ENCODE measurements at regions not wholly inside any gene's neighbourhood (a gene's known extent, or its start where the extent isn't known, plus 50 kb on each side); places are given as distances from the start of the nearest gene placed in this dataset.
A peak's percentile ranks its signal among the peaks of the same experiment; 100 is the strongest.
"Not testable (repeated sequence)": the region's sequence is repeated elsewhere in the genome, so short reads cannot be mapped to it uniquely, and the experiment has no call there.

GRCh38 chr4:157768419-157768818, 404.4 kb downstream of the GASK1B start:
- intact Hi-C loops (cut with DNase I), result no loop called here
- ATAC-seq, result no peak
- no peak for DNase-seq

DNA sequence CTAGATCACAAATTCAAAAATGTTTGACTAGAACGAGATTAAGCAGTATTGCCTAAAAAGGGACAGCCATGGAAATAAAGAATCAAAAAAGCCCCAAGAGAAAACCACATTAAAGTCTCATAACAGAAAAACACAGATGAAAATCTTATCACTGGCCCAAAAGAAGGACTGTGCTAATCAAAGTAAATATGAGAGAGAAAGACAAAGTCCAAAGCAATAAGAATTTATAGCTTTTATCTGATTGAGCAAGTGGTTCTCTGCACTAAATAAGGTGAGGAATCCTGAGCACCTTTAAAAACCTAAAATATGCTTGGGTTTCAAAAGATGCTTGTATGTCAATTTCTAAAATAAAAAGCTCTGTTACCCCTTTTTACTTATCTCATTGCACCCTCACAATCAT, 409.3 kb downstream of the GASK1B start:
- intact Hi-C loops (cut with DNase I), result no loop called here
- ATAC-seq, result no peak
- no peak for DNase-seq

GRCh38 chr4:157754410-157754809, 418.4 kb downstream of the GASK1B start:
- no peak for ATAC-seq
- intact Hi-C loops (cut with DNase I), result no loop called here
- DNase-seq, result no peak

- ATAC-seq, result no peak
- no peak for DNase-seq
- intact Hi-C loops (cut with DNase I), result no loop called here
Observed at GRCh38 chr4:157751631-157752030, 421.2 kb downstream of the GASK1B start.

GRCh38 chr4:157741642-157742041, 431.2 kb downstream of the GASK1B start:
- intact Hi-C loops (cut with DNase I), result no loop called here
- ATAC-seq, result no peak
- DNase-seq, result no peak

- ATAC-seq (no peak), DNase-seq (no peak)
- intact Hi-C loops (cut with DNase I), result no loop called here
Observed at GRCh38 chr4:157739242-157739641, 433.6 kb downstream of the GASK1B start.

GRCh38 chr4:157728215-157728614, 444.6 kb downstream of the GASK1B start:
- ATAC-seq (no peak), DNase-seq (no peak)
- intact Hi-C loops (cut with DNase I), result no loop called here

DNA sequence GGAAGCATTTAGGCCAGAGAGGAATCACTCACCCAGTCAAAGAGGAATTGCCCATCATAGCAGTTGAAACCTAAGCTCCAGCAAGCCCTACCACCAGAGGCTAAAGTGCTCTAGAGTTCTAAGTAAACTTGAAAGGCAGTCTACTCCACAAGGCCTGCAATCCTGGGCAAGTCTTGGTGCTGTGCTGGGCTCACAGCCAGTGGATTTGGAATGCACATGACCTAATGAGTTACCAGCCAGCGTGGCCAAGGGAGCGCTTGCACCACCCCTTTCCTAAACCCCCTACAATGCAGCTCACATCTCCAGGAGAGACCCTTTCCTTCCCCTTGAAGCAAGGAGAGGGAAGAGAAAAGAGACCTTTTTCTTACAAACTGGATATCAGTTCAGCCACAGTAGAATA, 445.7 kb downstream of the GASK1B start:
- intact Hi-C loops (cut with DNase I), result no loop called here
- DNase-seq, result no peak
- no peak for ATAC-seq

DNA sequence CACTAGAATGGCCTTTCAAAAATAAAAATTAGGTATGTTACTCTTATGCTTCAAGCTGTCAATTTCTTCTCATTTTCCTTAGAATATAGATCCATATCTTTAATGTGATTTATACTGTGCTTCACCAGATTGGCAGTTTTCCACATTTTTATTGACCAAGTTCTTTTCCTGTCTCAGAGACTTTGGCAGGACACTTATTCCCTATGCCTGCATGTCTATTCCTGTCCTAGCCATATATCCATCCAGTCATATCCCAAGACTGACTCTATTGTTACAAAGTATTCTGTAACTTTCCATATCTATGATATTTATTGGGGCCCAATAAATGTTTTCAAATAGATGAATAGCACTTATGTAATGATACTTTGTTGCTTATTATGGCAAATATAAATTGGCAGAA, 450.7 kb downstream of the GASK1B start:
- intact Hi-C loops (cut with DNase I), result no loop called here
- ATAC-seq (no peak), DNase-seq (no peak)

DNA sequence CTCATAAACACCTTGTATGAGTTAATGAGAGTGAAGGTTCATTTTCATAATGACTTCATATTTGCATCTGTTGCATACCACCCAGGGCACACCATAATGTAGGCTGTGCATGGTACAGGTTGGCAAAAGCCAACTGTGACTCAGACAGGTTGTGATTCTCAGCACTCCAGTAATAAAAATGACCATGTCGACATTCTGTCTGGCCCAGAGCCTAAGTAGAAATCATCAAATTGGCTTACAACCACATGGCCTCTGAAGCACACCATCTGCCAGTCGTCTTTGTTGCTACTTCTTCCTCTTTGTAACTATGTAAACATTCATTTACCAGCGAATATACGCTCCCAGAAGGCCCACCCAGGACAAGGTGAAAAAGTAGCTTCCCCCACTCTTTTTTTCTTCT, 459.5 kb downstream of the GASK1B start:
- DNase-seq (no peak), ATAC-seq (peak in 1 of 2 donors; percentile 68)
- intact Hi-C loops (cut with DNase I), result no loop called here

- ATAC-seq (no peak), DNase-seq (no peak)
- intact Hi-C loops (cut with DNase I), result no loop called here
Observed at GRCh38 chr4:157706155-157706554, 466.7 kb downstream of the GASK1B start.

DNA sequence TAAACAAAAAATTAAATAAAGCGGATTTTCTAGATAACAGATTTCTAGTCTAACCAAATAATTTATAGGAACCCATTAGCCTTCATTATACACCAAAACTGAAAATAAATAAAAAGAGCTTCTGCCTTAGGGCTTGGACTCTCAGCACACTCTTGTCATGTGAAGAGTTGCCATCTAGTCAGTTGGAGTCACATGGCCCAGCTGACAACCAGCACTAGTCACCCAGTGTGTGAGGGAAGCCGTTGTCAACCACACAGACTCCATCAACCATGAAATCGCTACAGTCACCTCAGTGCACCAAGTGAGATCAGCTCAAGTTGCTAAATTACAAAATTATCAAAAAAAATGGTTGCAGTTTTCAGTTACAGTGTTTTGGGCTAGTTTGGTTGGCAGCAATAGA, 470.0 kb downstream of the GASK1B start:
- ATAC-seq, result no peak
- no peak for DNase-seq
- intact Hi-C loops (cut with DNase I), result no loop called here

DNA sequence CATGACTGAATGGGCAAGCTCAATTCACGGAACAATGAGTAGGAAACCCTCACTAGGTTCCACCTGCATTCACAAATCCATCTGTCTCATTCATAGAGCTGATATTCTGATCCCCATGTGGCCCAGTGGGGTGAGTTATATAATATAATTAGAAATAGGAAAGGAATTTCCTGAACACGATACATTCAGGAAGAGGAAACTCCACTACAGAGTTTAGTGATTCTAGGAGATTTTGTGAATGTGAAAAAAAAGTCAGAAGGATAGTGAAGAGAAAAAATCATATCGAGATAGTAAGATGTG, 471.2 kb downstream of the GASK1B start:
- intact Hi-C loops (cut with DNase I), result no loop called here
- DNase-seq (no peak), ATAC-seq (no peak)

DNA sequence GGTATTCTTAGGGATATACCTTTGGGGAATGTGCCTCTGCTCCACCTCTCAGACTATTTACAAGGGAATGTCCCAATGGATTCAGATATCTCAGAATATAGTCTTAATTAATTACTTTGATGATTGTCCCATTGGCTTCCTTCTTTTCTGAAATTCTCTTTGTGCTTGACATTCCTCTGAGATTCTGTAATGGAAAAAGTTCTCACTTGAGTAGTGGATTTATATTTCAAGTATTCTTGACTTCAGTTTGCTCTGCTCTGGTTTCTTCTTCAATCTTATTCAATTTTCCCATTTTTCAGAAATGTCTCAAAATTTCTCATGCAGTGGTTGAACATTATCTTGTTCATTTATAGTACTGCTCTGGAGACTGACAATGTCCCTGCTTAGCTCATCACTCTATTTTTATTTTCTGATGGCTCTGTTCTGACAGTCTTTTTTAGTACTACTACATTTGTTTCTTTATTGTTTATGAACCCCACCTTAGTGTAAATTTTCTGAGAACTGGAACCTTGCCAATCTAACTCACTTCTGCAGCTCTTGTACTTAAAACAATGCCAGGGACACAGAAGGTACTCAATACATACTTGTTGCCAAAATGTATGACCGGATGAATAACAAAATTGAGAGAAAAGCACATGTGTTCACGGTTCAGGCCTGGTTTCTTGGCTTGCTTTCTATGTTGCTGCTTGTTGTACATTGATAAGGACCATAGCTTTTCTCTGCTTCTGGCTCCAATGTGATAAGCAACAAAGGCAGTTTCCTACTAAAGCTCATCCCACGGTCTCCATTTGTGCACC, 471.7 kb downstream of the GASK1B start:
- DNase-seq (no peak), ATAC-seq (no peak)
- intact Hi-C loops (cut with DNase I), result no loop called here

- ATAC-seq (no peak), DNase-seq (no peak)
Observed at GRCh38 chr4:157689476-157689875, 468.9 kb downstream of the GRIA2 start.

DNA sequence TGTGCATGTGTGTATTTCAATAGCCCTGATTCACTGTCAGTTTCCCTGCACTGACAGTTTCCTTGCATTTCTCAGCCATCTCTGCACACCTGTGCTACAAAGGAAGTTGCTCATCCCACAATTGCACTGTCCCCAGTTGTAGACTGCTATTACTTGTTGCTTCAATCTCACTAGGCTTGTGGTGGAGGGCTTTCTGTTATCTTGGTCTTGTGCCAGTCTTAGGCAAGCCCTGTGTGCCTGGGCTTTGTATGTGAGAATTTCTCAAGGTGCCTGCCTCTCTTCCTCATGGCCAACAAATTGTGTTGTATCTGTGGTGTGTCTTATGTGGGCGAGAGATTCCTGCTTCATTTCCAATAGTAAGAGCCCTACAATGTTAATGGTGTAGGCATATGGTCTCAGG, 467.4 kb downstream of the GRIA2 start:
- ATAC-seq (no peak), DNase-seq (no peak)
- intact Hi-C loops (cut with DNase I), result no loop called here

More at GRCh38 chr4:157689476-157689875, 468.9 kb downstream of the GRIA2 start:
- intact Hi-C loops (cut with DNase I), result no loop called here

- intact Hi-C loops (cut with DNase I); ATAC-seq; DNase-seq: not testable (repeated sequence)
Observed at GRCh38 chr4:157679326-157679725, 458.8 kb downstream of the GRIA2 start.

DNA sequence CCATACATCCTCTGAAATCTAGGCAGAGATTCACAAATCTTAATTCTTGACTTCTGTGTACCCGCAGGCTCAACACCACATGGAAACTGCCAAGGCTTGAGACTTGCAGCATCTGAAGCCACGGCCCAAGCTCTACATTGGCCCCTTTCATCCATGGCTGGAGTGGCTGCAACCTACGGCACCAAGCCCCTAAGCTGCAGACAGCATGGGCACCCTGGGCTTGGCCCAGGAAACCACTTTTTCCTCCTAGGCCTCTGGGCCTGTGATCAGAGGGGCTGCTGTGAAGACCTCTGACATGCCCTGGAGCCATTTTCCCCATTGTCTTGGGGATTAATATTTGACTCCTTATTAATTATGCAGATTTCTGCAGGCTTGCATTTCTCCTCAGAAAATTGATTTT, 457.9 kb downstream of the GRIA2 start:
- DNase-seq, result no peak

GRCh38 chr4:157674699-157675098, 454.2 kb downstream of the GRIA2 start:
- intact Hi-C loops (cut with DNase I), result no loop called here
- DNase-seq, result no peak
- peak in 1 of 2 donors; percentile 67 for ATAC-seq

More for the DNA sequence above, 457.9 kb downstream of the GRIA2 start:
- intact Hi-C loops (cut with DNase I), result no loop called here
- no peak for ATAC-seq

- intact Hi-C loops (cut with DNase I), result no loop called here
- ATAC-seq, result no peak
- no peak for DNase-seq
Observed at GRCh38 chr4:157667836-157668235, 447.3 kb downstream of the GRIA2 start.

- intact Hi-C loops (cut with DNase I), result no loop called here
- DNase-seq (no peak), ATAC-seq (no peak)
Observed at GRCh38 chr4:157664726-157665125, 444.2 kb downstream of the GRIA2 start.

Measured in left cardiac atrium (tissue), 4 donors.